ENCODE measurements at regions not wholly inside any gene's neighbourhood (a gene's known extent, or its start where the extent isn't known, plus 50 kb on each side); places are given as distances from the start of the nearest gene placed in this dataset.

DNA sequence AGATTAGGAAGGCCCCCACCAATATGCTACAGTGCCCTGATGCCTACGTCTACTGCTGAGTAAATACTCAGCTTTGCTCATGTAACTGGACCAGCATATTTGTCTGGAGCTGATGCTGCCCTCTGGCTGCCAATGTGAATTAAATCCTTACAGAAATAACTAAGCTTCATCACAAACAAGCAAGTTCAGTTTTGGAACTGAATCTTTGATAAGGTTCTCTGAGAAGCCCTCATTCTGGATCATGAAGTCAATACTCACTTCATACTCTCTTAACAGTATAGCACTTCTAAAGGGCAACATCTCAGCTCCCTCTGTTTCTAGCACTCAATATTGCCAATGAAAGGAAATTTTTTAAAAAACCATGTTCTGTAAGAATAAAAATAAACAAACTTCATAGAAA, 246.7 kb downstream of the ETV1 start:
- no peaks in the 10 kb centered on the region for H3K36me3 ChIP-seq
- DNase-seq, result peak; percentile 37

GRCh38 chr7:13743226-13743625, 246.2 kb downstream of the ETV1 start:
- Histone ChIP-seq H3K4me3 (ENCODE audit: low read depth, low read length) (no peak overlapping the region), H3K27ac (no peak overlapping the region), H3K36me3 (no peaks in the 10 kb centered on the region), H3K9me3 (ENCODE audit: severe bottlenecking) (no peaks in the 10 kb centered on the region), H3K27me3 (ENCODE audit: insufficient read depth, low read depth, severe bottlenecking) (no peaks in the 10 kb centered on the region)
- DNase-seq, result no peak
- no peak for TF ChIP-seq CTCF (IDR thresholded peaks at IDR 0.05; ENCODE audit: low read depth, low read length)

More for the DNA sequence above, 246.7 kb downstream of the ETV1 start:
- Histone ChIP-seq H3K9me3 (ENCODE audit: severe bottlenecking) (no peaks in the 10 kb centered on the region), H3K27ac (no peak overlapping the region), H3K4me3 (ENCODE audit: low read depth, low read length) (no peak overlapping the region), H3K27me3 (ENCODE audit: insufficient read depth, low read depth, severe bottlenecking) (no peaks in the 10 kb centered on the region)
- peak; percentile 51; the same call in 1 of the 2 replicates for TF ChIP-seq CTCF (IDR thresholded peaks at IDR 0.05; ENCODE audit: low read depth, low read length)

DNA sequence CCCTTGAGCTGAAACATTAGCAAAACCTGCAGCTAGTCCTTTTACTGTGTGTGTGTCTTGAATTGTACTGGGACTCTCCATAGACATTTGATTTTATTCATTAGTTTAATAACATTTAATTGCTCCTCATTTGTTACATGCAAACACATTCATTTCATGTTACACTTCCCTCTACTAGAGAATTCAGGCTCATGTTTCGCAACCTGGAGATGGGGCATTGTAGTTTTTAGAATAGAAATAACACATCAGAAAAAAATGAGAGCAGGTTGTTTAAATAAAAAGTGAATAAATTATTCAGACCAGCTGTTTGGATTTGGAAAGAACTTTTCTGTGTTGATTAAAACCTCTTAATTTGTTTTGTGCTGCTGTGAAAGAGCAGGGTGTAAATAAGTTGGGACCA, 243.9 kb downstream of the ETV1 start:
- no peaks in the 10 kb centered on the region for H3K27me3 ChIP-seq (ENCODE audit: insufficient read depth, low read depth, severe bottlenecking)
- no peak overlapping the region for H3K27ac ChIP-seq
- TF ChIP-seq CTCF (IDR thresholded peaks at IDR 0.05; ENCODE audit: low read depth, low read length), result no peak
- H3K4me3 ChIP-seq (ENCODE audit: low read depth, low read length), result no peak overlapping the region
- H3K36me3 ChIP-seq, result no peaks in the 10 kb centered on the region
- no peak for DNase-seq
- H3K9me3 ChIP-seq (ENCODE audit: severe bottlenecking), result no peaks in the 10 kb centered on the region

DNA sequence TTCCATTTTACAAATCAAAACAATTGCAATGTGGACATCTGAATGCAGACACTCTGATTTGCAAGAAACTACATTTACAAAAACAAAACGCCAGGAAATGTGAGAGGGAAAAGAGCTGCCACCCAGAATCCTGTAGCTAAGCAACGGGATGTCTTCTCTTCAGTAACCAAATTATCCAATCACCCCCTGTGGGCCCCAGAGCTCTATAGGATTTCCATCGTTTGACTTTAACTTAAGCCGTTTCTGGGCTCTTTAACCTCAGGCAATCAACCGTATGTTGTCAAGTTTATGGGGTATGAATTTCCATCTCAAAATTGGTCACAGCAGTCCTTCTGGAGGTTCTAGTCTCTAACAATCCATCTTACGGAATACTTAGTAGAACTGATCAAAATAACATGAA, 240.5 kb downstream of the ETV1 start:
- Histone ChIP-seq H3K36me3 (no peaks in the 10 kb centered on the region), H3K4me3 (ENCODE audit: low read depth, low read length) (no peak overlapping the region), H3K27me3 (ENCODE audit: insufficient read depth, low read depth, severe bottlenecking) (no peaks in the 10 kb centered on the region), H3K9me3 (ENCODE audit: severe bottlenecking) (no peaks in the 10 kb centered on the region), H3K27ac (no peak overlapping the region)
- DNase-seq, result no peak
- no peak for TF ChIP-seq CTCF (IDR thresholded peaks at IDR 0.05; ENCODE audit: low read depth, low read length)

- no peak for DNase-seq
Measured at GRCh38 chr7:13749636-13750035, 239.8 kb downstream of the ETV1 start.

More at GRCh38 chr7:13749636-13750035, 239.8 kb downstream of the ETV1 start:
- TF ChIP-seq CTCF (IDR thresholded peaks at IDR 0.05; ENCODE audit: low read depth, low read length), result no peak
- Histone ChIP-seq H3K4me3 (ENCODE audit: low read depth, low read length) (no peak overlapping the region), H3K27me3 (ENCODE audit: insufficient read depth, low read depth, severe bottlenecking) (no peaks in the 10 kb centered on the region), H3K36me3 (no peaks in the 10 kb centered on the region), H3K27ac (no peak overlapping the region), H3K9me3 (ENCODE audit: severe bottlenecking) (no peaks in the 10 kb centered on the region)

All from WERI-Rb-1 (cell line).